NB4 (cell line): ENCODE measurements at regions not wholly inside any gene's neighbourhood (a gene's known extent, or its start where the extent isn't known, plus 50 kb on each side); places are given as distances from the start of the nearest gene placed in this dataset.

Experiments used
- DNase-seq: peaks from one replicate; pipeline ENCODE4 v3.0.0; 2010; ENCODE audit warnings: low read depth
- H3K4me3 ChIP-seq: one replicate; pipeline ENCODE4 v1.5.1; 2011; ENCODE audit warnings: mild to moderate bottlenecking, low read depth, low read length, moderate library complexity
- CTCF ChIP-seq: IDR thresholded peaks from one replicate; pipeline ENCODE4 v1.5.1; 2012; ENCODE audit warnings: low read depth, low read length
- MAX ChIP-seq: IDR thresholded peaks from 2 replicates; pipeline ENCODE4 v1.6.1; 2011; ENCODE audit warnings: low read depth, low read length
- MYC ChIP-seq: IDR thresholded peaks from 2 replicates; pipeline ENCODE4 v1.6.1; 2011; ENCODE audit warnings: low read depth, low read length
- POLR2A ChIP-seq: IDR thresholded peaks from 2 replicates; pipeline ENCODE4 v1.6.1; 2011; ENCODE audit warnings: mild to moderate bottlenecking; ENCODE audit not compliant: insufficient read length; ENCODE audit errors: extremely low read depth

DNA sequence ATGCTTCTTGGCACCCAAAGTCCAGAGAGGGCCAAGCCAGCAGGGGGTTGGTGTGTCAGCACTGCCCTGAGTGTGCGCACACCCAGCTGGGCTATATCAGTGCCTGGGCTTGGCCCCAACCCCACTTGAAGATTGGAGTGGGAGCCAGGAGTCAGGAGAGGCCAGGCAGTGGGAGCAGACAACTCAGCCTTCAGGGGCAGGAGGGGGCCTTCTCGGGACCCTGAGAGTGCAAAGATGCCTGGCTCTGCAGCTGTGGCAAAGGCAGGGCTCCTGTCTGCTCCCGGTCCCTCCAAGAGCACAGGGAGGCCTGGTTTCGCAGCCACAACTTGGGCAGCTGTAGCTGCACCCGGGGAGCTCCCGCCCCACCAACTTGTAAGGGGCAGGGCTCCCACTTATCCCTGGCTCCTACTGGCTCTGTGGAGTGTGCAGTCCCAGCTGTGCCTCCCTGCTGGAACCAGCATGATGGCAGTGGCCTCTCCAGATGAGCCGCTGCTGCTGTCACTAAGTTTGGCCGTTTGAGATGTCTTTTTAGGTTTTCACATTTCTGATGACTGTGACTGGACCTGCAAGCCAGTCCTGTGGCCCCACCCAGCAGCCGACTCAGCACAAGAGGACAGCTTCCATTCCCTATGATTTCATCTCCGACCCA lies 148.8 kb upstream of the HS6ST1 start:
- DNase-seq = no peak
- TF ChIP-seq MYC = no peak
- no peak overlapping the region for H3K4me3 ChIP-seq

GRCh38 chr2:128468186-128468920 lies 149.7 kb upstream of the HS6ST1 start:
- no peak overlapping the region for H3K4me3 ChIP-seq
- TF ChIP-seq CTCF (no peak), MAX (no peak), POLR2A (no peak), MYC (no peak)

DNA sequence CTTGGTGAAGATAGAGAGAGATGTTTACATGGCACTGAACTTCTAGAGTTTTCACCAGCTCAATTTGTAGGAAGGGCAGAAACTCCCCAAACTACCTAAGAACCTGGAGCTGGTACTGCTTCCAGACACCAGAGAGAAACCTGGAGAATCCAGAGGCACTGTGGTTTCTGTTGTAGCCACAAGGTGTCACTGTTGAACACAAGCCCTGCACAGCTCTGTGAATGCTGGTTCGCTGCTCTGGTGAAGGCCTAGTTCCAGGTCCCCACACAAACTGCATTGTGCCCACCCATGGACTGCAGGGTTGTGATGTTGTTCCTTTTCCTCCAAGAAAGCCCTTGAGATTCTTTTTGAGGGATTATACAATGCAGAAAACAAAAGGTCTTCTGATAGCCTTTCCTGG lies 150.5 kb upstream of the HS6ST1 start:
- peak; percentile 64 for TF ChIP-seq CTCF
- no peak for TF ChIP-seq MAX
- peak; percentile 64 for DNase-seq
- H3K4me3 ChIP-seq = no peak overlapping the region

More at GRCh38 chr2:128468186-128468920, 149.7 kb upstream of the HS6ST1 start:
- DNase-seq = no peak

GRCh38 chr2:128469875-128470274 lies 151.2 kb upstream of the HS6ST1 start:
- H3K4me3 ChIP-seq = no peak overlapping the region
- DNase-seq = no peak
- no peak for TF ChIP-seq CTCF

DNA sequence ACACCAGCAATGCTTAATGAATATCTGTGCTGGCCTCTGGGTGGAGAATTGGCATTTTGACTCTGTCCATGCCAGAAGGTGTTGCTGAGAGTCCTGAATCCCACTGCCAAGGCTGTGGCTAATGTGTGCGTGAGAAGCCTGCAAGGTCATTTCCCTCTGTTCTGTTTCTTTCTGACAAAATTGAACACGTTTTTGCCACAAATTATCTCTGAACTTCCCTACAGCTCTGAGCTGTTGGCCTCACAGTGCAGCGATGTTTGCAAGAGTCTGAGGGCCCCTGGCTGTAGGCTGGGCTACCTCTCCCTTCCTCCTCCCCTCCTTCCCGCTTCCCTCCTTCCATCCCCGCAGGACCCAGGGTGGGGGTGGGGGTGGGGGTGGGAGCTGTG lies 154.1 kb upstream of the HS6ST1 start:
- no peak for TF ChIP-seq CTCF
- TF ChIP-seq MAX = peak; percentile 41
- TF ChIP-seq MYC = no peak
- no peak for TF ChIP-seq POLR2A
- no peak for DNase-seq
- no peak overlapping the region for H3K4me3 ChIP-seq

GRCh38 chr2:128473175-128474035 lies 154.7 kb upstream of the HS6ST1 start:
- TF ChIP-seq POLR2A (peak; percentile 20), MYC (peak; percentile 86), CTCF (no peak), MAX (peak; percentile 92)
- DNase-seq = peak; percentile 100
- H3K4me3 ChIP-seq = peak overlapping the region; percentile 29
